ENCODE measurements at regions not wholly inside any gene's neighbourhood (a gene's known extent, or its start where the extent isn't known, plus 50 kb on each side); places are given as distances from the start of the nearest gene placed in this dataset.

DNA sequence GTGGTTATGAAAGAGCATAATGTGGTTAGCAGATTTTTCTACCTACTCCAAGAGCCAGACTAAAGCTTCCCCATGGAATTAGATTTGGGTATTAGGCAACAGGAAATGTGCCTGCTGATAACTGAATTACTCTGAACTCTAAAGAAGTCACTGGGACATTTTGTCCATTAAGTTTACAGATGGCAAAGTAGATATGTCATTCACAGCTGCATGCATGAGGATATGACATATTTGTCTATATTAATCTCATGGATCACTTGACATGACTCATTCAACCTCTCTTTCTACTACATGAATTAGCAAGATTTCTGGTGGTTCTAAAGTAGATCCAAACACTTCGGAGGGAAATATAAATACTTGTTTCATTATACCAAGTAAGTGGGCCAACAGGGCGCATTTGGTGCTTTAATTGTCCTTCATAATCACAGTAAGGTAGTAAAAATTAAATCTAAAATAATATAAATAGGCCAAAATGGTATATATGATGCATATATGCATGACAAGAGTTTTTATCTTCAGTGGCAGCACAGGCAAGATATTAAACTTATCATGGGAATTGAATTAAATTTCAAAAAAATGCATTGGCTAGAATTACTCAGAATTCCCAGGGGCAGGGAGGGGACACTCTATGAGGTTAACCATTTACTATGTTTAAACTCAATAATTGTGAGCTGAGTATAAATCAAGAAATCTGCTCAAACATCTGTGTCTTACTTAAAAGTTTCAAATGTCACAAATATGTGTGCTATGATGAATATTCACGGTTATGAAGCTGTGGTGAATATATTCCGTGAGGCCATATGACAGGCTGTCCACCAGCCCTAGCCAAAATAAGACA, 365.3 kb upstream of the KCNMB2 start:
- Histone ChIP-seq H3K9me3 (ENCODE audit: low read depth, low read length) (no peaks in the 10 kb centered on the region), H3K4me3 (peak overlapping the region; percentile 35), H3K27ac (peak overlapping the region; percentile 20; the same call in 1 of the 2 replicates), H3K9ac (ENCODE audit: insufficient read length) (no peak overlapping the region), H3K36me3 (ENCODE audit: insufficient read depth, low read length) (no peaks in the 10 kb centered on the region)
- TF ChIP-seq EZH2 (IDR thresholded peaks at IDR 0.05) (no peak), FOXP2 (optimal IDR thresholded peaks at IDR 0.05; ENCODE audit: control extremely low read depth, extremely low read length, insufficient read depth) (peak; percentile 74), POLR2AphosphoS5 (IDR thresholded peaks at IDR 0.05; ENCODE audit: borderline replicate concordance, low read depth, low read length) (peak; percentile 94; the same call in 1 of the 2 replicates)
- DNase-seq (ENCODE audit: low read depth, low spot score), result peak; percentile 100

DNA sequence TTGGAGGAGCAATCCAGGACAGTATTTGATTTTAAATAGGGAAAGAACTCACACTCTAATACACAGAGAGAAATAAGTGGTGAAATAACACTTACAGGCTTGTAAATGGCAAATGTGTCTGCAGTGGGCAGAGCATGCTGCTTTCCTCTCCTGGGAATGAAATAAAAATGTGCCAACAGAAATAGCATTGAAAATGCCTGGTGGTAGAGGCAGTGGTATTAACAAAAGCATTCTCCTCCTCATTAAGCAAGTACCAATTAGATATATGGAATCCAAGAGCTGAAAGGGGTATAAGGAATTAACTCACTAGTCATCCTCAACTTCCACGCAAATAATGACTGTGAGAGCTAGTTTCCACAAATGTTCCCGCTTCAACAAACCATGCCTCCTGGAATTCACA, 364.1 kb upstream of the KCNMB2 start:
- Histone ChIP-seq H3K9ac (ENCODE audit: insufficient read length) (no peak overlapping the region), H3K27ac (no peak overlapping the region), H3K36me3 (ENCODE audit: insufficient read depth, low read length) (no peaks in the 10 kb centered on the region), H3K4me3 (no peak overlapping the region), H3K9me3 (ENCODE audit: low read depth, low read length) (no peaks in the 10 kb centered on the region)
- TF ChIP-seq FOXP2 (optimal IDR thresholded peaks at IDR 0.05; ENCODE audit: control extremely low read depth, extremely low read length, insufficient read depth) (no peak), EZH2 (IDR thresholded peaks at IDR 0.05) (no peak), POLR2AphosphoS5 (IDR thresholded peaks at IDR 0.05; ENCODE audit: borderline replicate concordance, low read depth, low read length) (no peak)
- DNase-seq (ENCODE audit: low read depth, low spot score), result no peak

DNA sequence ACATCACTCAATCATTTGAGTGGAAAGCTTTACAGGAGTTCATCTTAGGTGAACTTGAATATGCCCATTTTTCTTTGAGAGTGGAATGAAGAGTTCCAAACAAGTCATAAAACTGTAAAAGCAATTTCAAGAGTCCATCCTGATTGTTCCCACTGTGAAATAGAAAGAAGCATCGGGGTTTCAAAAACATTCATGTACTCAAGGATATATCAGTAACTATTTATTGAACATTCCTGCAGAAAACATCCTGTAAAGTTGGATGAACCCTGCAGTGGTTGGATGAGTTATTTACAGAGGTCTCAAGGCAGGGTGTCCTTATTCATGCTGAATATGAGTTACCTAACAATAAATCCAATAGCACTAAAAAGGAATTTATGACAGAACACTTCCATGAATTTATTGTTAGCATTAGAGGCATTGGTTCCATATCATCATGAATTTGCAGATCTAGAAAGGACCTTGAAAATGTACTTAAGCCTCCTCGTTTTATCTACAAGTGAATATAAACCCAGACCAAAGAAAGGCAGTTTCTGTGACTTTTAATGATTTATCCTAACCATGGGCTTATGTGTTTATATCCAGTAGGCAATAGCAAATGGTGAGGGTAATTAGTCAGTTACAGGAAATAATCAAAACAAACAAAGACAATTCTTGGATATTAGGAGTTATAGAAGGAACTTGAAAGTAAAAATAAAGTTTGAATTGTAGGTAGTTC, 361.9 kb upstream of the KCNMB2 start:
- Histone ChIP-seq H3K36me3 (ENCODE audit: insufficient read depth, low read length) (no peaks in the 10 kb centered on the region), H3K9me3 (ENCODE audit: low read depth, low read length) (no peaks in the 10 kb centered on the region), H3K27ac (no peak overlapping the region), H3K9ac (ENCODE audit: insufficient read length) (no peak overlapping the region), H3K4me3 (no peak overlapping the region)
- DNase-seq (ENCODE audit: low read depth, low spot score), result no peak
- TF ChIP-seq POLR2AphosphoS5 (IDR thresholded peaks at IDR 0.05; ENCODE audit: borderline replicate concordance, low read depth, low read length) (no peak), FOXP2 (optimal IDR thresholded peaks at IDR 0.05; ENCODE audit: control extremely low read depth, extremely low read length, insufficient read depth) (no peak), EZH2 (IDR thresholded peaks at IDR 0.05) (no peak)

DNA sequence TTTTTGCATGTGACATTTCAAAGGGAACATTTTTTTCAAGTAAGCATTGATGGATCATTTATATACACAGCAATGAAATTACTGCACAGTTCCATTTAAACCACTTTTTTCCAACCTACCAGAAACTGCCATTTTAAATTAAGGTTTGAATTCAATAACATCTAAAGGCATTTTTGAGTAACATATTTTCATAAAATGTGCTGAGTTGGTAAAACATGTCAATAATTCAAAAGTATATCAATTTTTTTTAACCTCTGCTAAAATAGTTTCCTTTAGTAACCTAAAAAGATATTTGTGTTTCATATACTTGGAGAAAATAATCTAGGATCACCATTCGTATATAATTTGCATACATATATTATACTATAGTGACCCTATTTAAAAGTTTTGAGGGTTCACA, 355.1 kb upstream of the KCNMB2 start:
- TF ChIP-seq POLR2AphosphoS5 (IDR thresholded peaks at IDR 0.05; ENCODE audit: borderline replicate concordance, low read depth, low read length) (no peak), FOXP2 (optimal IDR thresholded peaks at IDR 0.05; ENCODE audit: control extremely low read depth, extremely low read length, insufficient read depth) (no peak), EZH2 (IDR thresholded peaks at IDR 0.05) (no peak)
- Histone ChIP-seq H3K9me3 (ENCODE audit: low read depth, low read length) (no peaks in the 10 kb centered on the region), H3K4me3 (no peak overlapping the region), H3K9ac (ENCODE audit: insufficient read length) (no peak overlapping the region), H3K27ac (no peak overlapping the region), H3K36me3 (ENCODE audit: insufficient read depth, low read length) (no peaks in the 10 kb centered on the region)
- DNase-seq (ENCODE audit: low read depth, low spot score), result no peak

DNA sequence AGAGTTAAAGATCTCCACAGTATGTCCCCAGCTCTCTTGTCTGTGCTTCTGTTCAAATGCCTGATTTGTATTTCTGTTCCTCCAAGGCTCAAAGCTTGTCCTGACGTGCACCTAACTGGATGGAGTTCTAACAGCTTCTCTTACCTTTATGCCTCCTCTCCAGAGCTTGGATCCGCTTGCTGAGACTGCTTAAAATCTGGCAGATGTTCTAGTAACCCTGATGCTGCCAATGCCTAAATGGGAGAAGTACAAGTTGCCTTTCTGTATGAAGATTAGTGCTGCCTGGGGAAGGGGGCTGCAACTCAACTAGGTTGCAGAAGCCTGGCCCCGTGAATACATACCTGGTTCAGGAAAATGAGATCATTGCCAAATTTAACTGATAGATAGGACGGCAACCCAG, 354.5 kb upstream of the KCNMB2 start:
- TF ChIP-seq FOXP2 (optimal IDR thresholded peaks at IDR 0.05; ENCODE audit: control extremely low read depth, extremely low read length, insufficient read depth) (no peak), POLR2AphosphoS5 (IDR thresholded peaks at IDR 0.05; ENCODE audit: borderline replicate concordance, low read depth, low read length) (no peak), EZH2 (IDR thresholded peaks at IDR 0.05) (no peak)
- Histone ChIP-seq H3K36me3 (ENCODE audit: insufficient read depth, low read length) (no peaks in the 10 kb centered on the region), H3K27ac (no peak overlapping the region), H3K4me3 (no peak overlapping the region), H3K9ac (ENCODE audit: insufficient read length) (no peak overlapping the region), H3K9me3 (ENCODE audit: low read depth, low read length) (no peaks in the 10 kb centered on the region)
- DNase-seq (ENCODE audit: low read depth, low spot score), result no peak

DNA sequence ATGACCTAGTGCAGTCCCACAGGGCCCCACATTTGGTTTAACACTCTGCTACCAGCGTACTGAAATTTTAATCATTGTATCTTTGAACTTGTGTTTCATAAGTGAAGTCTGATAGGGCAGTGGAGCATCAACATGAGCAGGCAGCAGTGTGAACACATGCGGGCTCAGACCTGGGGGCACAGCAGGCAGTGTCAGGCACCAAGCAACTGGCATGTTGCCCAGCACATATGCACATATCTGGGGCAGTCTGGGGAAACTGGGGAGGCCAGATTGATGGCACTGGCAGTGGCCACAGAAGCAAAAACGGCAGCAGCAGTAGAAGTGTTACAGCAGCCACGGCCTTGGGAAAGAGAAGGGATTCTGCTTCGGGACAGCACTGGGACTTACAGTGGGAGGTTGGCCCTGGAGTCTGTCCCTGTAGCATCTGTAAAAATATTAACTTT, 353.9 kb upstream of the KCNMB2 start:
- no peak overlapping the region for H3K9ac ChIP-seq (ENCODE audit: insufficient read length)
- H3K27ac ChIP-seq, result no peak overlapping the region
- TF ChIP-seq FOXP2 (optimal IDR thresholded peaks at IDR 0.05; ENCODE audit: control extremely low read depth, extremely low read length, insufficient read depth) (no peak), POLR2AphosphoS5 (IDR thresholded peaks at IDR 0.05; ENCODE audit: borderline replicate concordance, low read depth, low read length) (no peak), EZH2 (IDR thresholded peaks at IDR 0.05) (no peak)
- no peak overlapping the region for H3K4me3 ChIP-seq
- no peaks in the 10 kb centered on the region for H3K36me3 ChIP-seq (ENCODE audit: insufficient read depth, low read length)
- H3K9me3 ChIP-seq (ENCODE audit: low read depth, low read length), result no peaks in the 10 kb centered on the region
- DNase-seq (ENCODE audit: low read depth, low spot score), result no peak

DNA sequence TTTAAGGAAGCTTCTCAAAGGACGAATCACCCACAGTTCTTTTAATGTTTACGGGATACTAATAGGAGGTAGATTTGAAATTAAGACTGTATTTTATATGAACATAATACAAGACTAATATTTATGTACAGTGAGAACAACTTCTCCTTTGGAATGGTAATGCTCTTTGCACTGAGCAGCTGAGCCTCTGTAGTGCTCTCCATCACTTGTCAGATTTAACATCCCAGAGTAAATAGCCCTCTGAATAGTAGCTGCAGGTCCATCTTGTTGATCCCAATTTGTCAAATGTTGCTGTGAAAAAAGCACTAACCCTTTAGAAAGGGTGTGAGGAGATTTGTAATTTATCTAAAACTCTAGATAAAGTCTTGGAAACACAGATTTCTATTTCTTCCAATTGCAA, 351.4 kb upstream of the KCNMB2 start:
- H3K9ac ChIP-seq (ENCODE audit: insufficient read length), result no peak overlapping the region
- H3K36me3 ChIP-seq (ENCODE audit: insufficient read depth, low read length), result no peaks in the 10 kb centered on the region
- H3K9me3 ChIP-seq (ENCODE audit: low read depth, low read length), result no peaks in the 10 kb centered on the region
- TF ChIP-seq POLR2AphosphoS5 (IDR thresholded peaks at IDR 0.05; ENCODE audit: borderline replicate concordance, low read depth, low read length) (no peak), FOXP2 (optimal IDR thresholded peaks at IDR 0.05; ENCODE audit: control extremely low read depth, extremely low read length, insufficient read depth) (no peak), EZH2 (IDR thresholded peaks at IDR 0.05) (no peak)
- DNase-seq (ENCODE audit: low read depth, low spot score), result no peak
- no peak overlapping the region for H3K27ac ChIP-seq
- no peak overlapping the region for H3K4me3 ChIP-seq

DNA sequence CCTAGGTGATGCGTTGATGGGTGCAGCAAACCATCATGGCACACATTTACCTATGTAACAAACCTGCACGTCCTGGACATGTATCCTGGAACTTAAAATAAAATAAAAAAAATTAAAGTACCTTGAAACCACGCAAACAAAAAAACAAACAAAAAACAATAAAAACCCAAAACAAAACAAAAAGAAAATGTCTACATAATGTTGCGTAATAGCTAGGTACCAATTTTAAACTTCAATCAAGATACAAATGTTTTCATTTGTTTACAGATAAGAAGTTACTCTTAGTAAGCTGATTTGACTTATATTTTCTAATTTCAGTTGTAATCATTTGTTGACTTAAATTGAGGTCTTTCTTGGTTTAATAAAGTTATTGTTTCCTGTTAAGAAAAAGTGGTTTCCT, 349.6 kb upstream of the KCNMB2 start:
- Histone ChIP-seq H3K27ac (no peak overlapping the region), H3K9ac (ENCODE audit: insufficient read length) (no peak overlapping the region), H3K9me3 (ENCODE audit: low read depth, low read length) (no peaks in the 10 kb centered on the region), H3K4me3 (no peak overlapping the region), H3K36me3 (ENCODE audit: insufficient read depth, low read length) (no peaks in the 10 kb centered on the region)
- no peak for TF ChIP-seq POLR2AphosphoS5 (IDR thresholded peaks at IDR 0.05; ENCODE audit: borderline replicate concordance, low read depth, low read length)
- no peak for TF ChIP-seq FOXP2 (optimal IDR thresholded peaks at IDR 0.05; ENCODE audit: control extremely low read depth, extremely low read length, insufficient read depth)
- TF ChIP-seq EZH2 (IDR thresholded peaks at IDR 0.05), result no peak
- no peak for DNase-seq (ENCODE audit: low read depth, low spot score)

Data from SK-N-MC (cell line).